Activated CD4-positive, alpha-beta memory T cell treated with anti-CD3 and anti-CD28 coated beads for 36 hours (primary cell): ENCODE measurements at regions not wholly inside any gene's neighbourhood (a gene's known extent, or its start where the extent isn't known, plus 50 kb on each side); places are given as distances from the start of the nearest gene placed in this dataset.

Experiments used
- CTCF ChIA-PET: fragments of 350-600 bp; sonication (Branson Sonifier 250); formaldehyde crosslinking; loops from one replicate; lab custom pipeline; 2021; ENCODE audit warnings: antibody characterized with exemption, inconsistent platforms; lab: Charles Lee
- POLR2A ChIA-PET: fragments of 350-600 bp; sonication (Branson Sonifier 250); formaldehyde crosslinking; loops from one replicate; lab custom pipeline; 2021; ENCODE audit warnings: antibody characterized with exemption; lab: Charles Lee
- DNase-seq: peaks from one replicate; pipeline ENCODE4 v3.0.0-alpha.2; 2020
- H3K27ac Mint-ChIP-seq: one replicate; pipeline ENCODE4 v1.8.0; 2021; ENCODE audit warnings: mixed read lengths
- H3K27me3 Mint-ChIP-seq: one replicate; pipeline ENCODE4 v1.8.0; 2021; ENCODE audit warnings: mixed read lengths
- H3K36me3 Mint-ChIP-seq: one replicate; pipeline ENCODE4 v1.8.0; 2021; ENCODE audit warnings: mixed read lengths
- H3K4me1 Mint-ChIP-seq: one replicate; pipeline ENCODE4 v1.8.0; 2021; ENCODE audit warnings: low read depth, mixed read lengths
- H3K4me3 Mint-ChIP-seq: one replicate; pipeline ENCODE4 v1.8.0; 2021; ENCODE audit warnings: mild to moderate bottlenecking, mixed read lengths
- H3K9me3 Mint-ChIP-seq: one replicate; pipeline ENCODE4 v1.8.0; 2021; ENCODE audit warnings: mixed read lengths
- intact Hi-C: fragments of 100-400 bp; cut with micrococcal nuclease; formaldehyde crosslinking; loops from one replicate; pipeline ENCODE4 v1.15.1; 2023

DNA sequence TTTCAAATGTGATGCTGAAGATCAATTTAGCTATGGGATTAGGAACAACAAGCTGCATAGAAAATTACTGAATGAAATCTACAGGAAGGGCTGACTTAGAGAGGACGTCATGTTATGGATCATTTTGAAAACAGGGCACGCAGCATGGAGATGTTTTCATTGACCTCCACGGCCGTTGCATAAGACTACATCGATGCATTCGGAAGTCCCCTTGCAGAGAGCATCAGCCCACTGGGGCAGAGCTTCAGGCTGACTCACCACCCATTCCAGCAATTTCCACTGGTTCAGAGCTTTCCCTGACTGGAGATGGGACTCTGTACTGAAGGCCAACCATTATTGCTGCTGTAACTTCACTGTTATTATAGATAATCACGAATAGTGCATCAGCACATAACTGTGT lies 305.3 kb downstream of the IRS2 start:
- Mint-ChIP-seq H3K9me3 (no peaks in the 10 kb centered on the region), H3K36me3 (no peaks in the 10 kb centered on the region), H3K4me3 (no peak overlapping the region), H3K27ac (no peak overlapping the region), H3K27me3 (peaks cover 2% of the 10 kb centered on the region), H3K4me1 (no peaks in the 10 kb centered on the region)
- POLR2A ChIA-PET, result no interaction called here
- intact Hi-C loops, result loop anchor here (5.0 kb wide), 1 partner anchor 396 kb away; no protein-coding TSS in a partner anchor
- CTCF ChIA-PET, result no interaction called here
- DNase-seq, result no peak

DNA sequence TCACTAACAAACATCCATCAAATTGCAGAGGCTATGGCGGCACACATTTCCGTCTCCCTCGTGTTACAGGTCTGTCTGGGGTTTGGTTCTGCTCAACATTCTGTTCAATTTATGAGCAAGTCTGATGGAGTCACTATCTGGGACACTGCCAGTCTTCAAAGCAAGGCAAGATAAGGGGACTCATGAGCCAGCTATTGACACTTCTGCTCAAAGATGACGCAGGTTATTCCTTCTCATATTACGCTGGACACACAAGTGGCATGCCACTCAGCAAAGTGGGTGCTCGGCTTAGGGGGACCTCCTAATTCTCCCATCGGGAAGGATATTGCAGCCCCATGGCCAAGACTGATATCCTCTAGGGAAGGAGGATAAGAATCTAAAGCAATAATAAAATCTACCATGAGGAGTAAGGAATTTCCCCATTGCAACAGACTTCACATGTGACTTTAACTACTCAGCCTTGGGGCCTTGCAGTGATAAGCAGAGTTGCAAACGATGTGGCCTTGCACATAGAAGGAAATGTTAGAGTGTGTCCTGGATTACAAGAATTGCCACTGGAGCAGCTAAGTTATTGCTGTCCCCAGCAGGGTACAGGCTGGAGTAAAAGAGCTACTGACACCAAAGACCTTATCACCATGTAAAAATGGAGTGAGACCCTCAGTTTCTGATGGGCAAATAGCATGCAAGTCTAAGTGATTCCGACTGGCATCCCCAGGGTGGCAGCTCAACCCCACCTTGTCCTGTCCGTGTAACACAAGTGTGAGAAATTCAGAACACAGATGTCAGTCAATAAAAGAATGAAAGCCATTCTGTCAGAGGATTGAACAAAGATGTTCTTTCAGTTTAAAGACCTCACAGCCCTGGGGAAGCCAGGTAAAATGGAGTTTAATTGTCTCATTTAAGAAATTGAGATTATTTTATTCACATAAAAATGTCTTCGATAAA lies 306.1 kb downstream of the IRS2 start:
- DNase-seq, result no peak
- Mint-ChIP-seq H3K9me3 (no peaks in the 10 kb centered on the region), H3K4me3 (no peak overlapping the region), H3K36me3 (no peaks in the 10 kb centered on the region), H3K27me3 (peaks cover 2% of the 10 kb centered on the region), H3K27ac (no peak overlapping the region), H3K4me1 (no peaks in the 10 kb centered on the region)
- intact Hi-C loops, result loop anchor here (5.0 kb wide), 1 partner anchor 397 kb away; no protein-coding TSS in a partner anchor
- POLR2A ChIA-PET, result no interaction called here
- CTCF ChIA-PET, result no interaction called here

DNA sequence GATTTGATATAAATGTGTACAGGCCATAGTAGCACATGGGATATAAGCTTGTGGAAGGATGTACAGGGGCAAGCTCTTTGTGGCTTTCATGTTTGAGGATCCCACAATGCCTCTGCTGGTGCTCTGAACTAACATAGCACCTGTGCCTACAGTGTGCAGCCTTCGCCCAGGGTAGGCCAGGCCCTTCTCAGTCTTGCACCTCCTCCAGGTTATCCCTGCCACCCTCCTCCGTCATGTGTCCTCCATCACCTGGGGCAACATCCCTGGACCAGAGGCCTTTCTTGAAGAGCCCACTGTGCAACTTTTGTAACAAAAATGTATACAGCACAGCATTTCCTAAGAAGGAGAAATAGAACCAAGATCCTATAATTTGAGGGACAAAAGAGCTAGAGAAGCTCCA lies 306.8 kb downstream of the IRS2 start:
- Mint-ChIP-seq H3K4me3 (no peak overlapping the region), H3K27ac (no peak overlapping the region), H3K27me3 (peaks cover 2% of the 10 kb centered on the region), H3K4me1 (no peaks in the 10 kb centered on the region), H3K9me3 (no peaks in the 10 kb centered on the region), H3K36me3 (no peaks in the 10 kb centered on the region)
- CTCF ChIA-PET, result no interaction called here
- POLR2A ChIA-PET, result no interaction called here
- no peak for DNase-seq
- intact Hi-C loops, result no loop called here

- intact Hi-C loops, result no loop called here
- no peak overlapping the region for H3K27ac Mint-ChIP-seq
- CTCF ChIA-PET, result no interaction called here
- H3K27me3 Mint-ChIP-seq, result peaks cover 2% of the 10 kb centered on the region
- no peak overlapping the region for H3K4me3 Mint-ChIP-seq
- H3K4me1 Mint-ChIP-seq, result no peaks in the 10 kb centered on the region
- POLR2A ChIA-PET, result no interaction called here
- H3K9me3 Mint-ChIP-seq, result no peaks in the 10 kb centered on the region
- no peak for DNase-seq
- no peaks in the 10 kb centered on the region for H3K36me3 Mint-ChIP-seq
Measured at GRCh38 chr13:109476001-109476400, 310.4 kb downstream of the IRS2 start.

DNA sequence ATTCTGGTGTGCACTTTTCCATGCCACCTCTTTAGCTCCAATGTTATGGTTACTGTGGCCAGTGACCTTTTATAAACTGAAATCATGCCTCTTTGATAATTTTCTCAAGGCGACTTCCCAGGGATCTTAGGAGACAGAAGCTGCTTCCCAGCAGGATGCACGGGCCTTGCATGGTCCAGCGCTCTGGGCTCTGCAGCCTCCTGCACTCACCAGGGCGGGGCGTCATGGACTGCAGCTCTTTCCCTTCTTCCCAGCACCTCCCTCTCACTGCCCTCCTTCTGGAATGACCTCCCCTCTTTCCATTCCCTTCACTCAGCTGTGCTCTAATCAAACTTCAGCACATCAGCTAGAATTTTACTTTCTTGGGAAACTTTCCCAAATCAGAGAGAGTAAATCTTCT lies 318.3 kb downstream of the IRS2 start:
- no peaks in the 10 kb centered on the region for H3K4me1 Mint-ChIP-seq
- ChIA-PET POLR2A (no interaction called here), CTCF (no interaction called here)
- H3K36me3 Mint-ChIP-seq, result no peaks in the 10 kb centered on the region
- intact Hi-C loops, result no loop called here
- H3K27ac Mint-ChIP-seq, result no peak overlapping the region
- peaks cover 7% of the 10 kb centered on the region for H3K9me3 Mint-ChIP-seq
- peaks cover 1% of the 10 kb centered on the region for H3K27me3 Mint-ChIP-seq
- no peak overlapping the region for H3K4me3 Mint-ChIP-seq
- no peak for DNase-seq

DNA sequence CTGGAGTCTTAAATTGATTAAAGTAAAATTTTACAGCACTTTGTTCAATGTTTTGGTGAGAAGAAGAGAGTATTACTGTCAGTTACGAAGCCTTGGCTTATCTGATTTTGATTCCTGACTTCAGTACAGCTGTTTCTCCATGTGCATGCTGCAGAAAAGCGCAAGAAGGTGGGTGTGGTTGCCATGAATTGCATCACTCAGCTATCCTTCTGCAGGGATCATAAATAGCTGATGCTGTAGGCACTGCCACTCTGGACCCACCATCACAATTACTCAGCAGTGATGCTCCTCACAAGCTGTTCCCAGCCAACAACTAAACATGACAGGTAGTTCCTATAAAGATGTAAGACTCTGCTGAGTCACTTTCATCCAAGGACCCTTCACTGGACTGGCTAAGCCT lies 321.2 kb downstream of the IRS2 start:
- POLR2A ChIA-PET, result no interaction called here
- intact Hi-C loops, result no loop called here
- CTCF ChIA-PET, result no interaction called here
- H3K36me3 Mint-ChIP-seq, result no peaks in the 10 kb centered on the region
- peaks cover 16% of the 10 kb centered on the region for H3K9me3 Mint-ChIP-seq
- peaks cover 1% of the 10 kb centered on the region for H3K27me3 Mint-ChIP-seq
- no peaks in the 10 kb centered on the region for H3K4me1 Mint-ChIP-seq
- H3K4me3 Mint-ChIP-seq, result no peak overlapping the region
- DNase-seq, result no peak
- no peak overlapping the region for H3K27ac Mint-ChIP-seq

- Mint-ChIP-seq H3K36me3 (no peaks in the 10 kb centered on the region), H3K4me1 (no peaks in the 10 kb centered on the region), H3K27me3 (peaks cover 10% of the 10 kb centered on the region), H3K9me3 (no peaks in the 10 kb centered on the region), H3K27ac (no peak overlapping the region), H3K4me3 (no peak overlapping the region)
- intact Hi-C loops, result no loop called here
- CTCF ChIA-PET, result no interaction called here
- POLR2A ChIA-PET, result no interaction called here
- no peak for DNase-seq
Measured at GRCh38 chr13:109454167-109454917, 332.0 kb downstream of the IRS2 start.

DNA sequence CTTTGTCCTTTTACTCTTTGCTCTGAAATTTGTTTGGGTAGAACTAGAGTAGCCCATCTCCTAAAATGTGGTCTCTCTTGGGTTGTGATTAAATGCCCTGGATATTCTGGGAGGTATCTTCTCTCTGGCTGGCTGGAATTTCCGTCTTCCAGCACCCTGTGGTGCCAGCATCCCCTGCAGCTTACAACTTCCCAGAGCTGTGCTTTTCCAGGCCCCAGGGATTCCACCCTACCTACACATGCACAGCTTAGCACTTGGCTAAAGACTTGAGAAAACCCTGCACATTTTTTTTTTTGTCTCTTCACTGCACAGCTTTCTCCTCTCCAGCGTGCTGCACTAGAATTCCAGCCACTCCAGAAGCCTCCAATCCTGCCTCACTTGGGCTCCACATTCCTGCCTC lies 334.7 kb downstream of the IRS2 start:
- H3K27ac Mint-ChIP-seq, result no peak overlapping the region
- H3K4me1 Mint-ChIP-seq, result no peaks in the 10 kb centered on the region
- no peaks in the 10 kb centered on the region for H3K36me3 Mint-ChIP-seq
- no peak for DNase-seq
- POLR2A ChIA-PET, result no interaction called here
- CTCF ChIA-PET, result no interaction called here
- intact Hi-C loops, result no loop called here
- no peak overlapping the region for H3K4me3 Mint-ChIP-seq
- no peaks in the 10 kb centered on the region for H3K9me3 Mint-ChIP-seq
- peaks cover 7% of the 10 kb centered on the region for H3K27me3 Mint-ChIP-seq

- intact Hi-C loops, result no loop called here
- H3K9me3 Mint-ChIP-seq, result no peaks in the 10 kb centered on the region
- no peak overlapping the region for H3K4me3 Mint-ChIP-seq
- DNase-seq, result no peak
- no peak overlapping the region for H3K27ac Mint-ChIP-seq
- no peaks in the 10 kb centered on the region for H3K36me3 Mint-ChIP-seq
- peaks cover 9% of the 10 kb centered on the region for H3K27me3 Mint-ChIP-seq
- CTCF ChIA-PET, result no interaction called here
- POLR2A ChIA-PET, result no interaction called here
- H3K4me1 Mint-ChIP-seq, result no peaks in the 10 kb centered on the region
Measured at GRCh38 chr13:109448629-109449028, 337.8 kb downstream of the IRS2 start.

GRCh38 chr13:109447667-109448066 lies 338.7 kb downstream of the IRS2 start:
- POLR2A ChIA-PET, result no interaction called here
- H3K27me3 Mint-ChIP-seq, result peaks cover 9% of the 10 kb centered on the region

GRCh38 chr13:109440320-109440719 lies 346.1 kb downstream of the IRS2 start:
- H3K9me3 Mint-ChIP-seq, result peaks cover 2% of the 10 kb centered on the region
- intact Hi-C loops, result no loop called here
- no peak for DNase-seq
- no peaks in the 10 kb centered on the region for H3K4me1 Mint-ChIP-seq
- H3K4me3 Mint-ChIP-seq, result no peak overlapping the region
- H3K27ac Mint-ChIP-seq, result no peak overlapping the region
- ChIA-PET POLR2A (no interaction called here), CTCF (no interaction called here)
- H3K27me3 Mint-ChIP-seq, result peaks cover 6% of the 10 kb centered on the region
- no peaks in the 10 kb centered on the region for H3K36me3 Mint-ChIP-seq

More at GRCh38 chr13:109447667-109448066, 338.7 kb downstream of the IRS2 start:
- DNase-seq, result no peak
- H3K4me1 Mint-ChIP-seq, result no peaks in the 10 kb centered on the region
- CTCF ChIA-PET, result no interaction called here
- intact Hi-C loops, result no loop called here
- peaks cover 2% of the 10 kb centered on the region for H3K9me3 Mint-ChIP-seq
- H3K36me3 Mint-ChIP-seq, result no peaks in the 10 kb centered on the region
- H3K27ac Mint-ChIP-seq, result no peak overlapping the region
- no peak overlapping the region for H3K4me3 Mint-ChIP-seq

- Mint-ChIP-seq H3K4me1 (no peaks in the 10 kb centered on the region), H3K9me3 (peaks cover 2% of the 10 kb centered on the region), H3K27ac (no peak overlapping the region), H3K36me3 (no peaks in the 10 kb centered on the region), H3K4me3 (no peak overlapping the region), H3K27me3 (peaks cover 8% of the 10 kb centered on the region)
- ChIA-PET CTCF (no interaction called here), POLR2A (no interaction called here)
- intact Hi-C loops, result no loop called here
- no peak for DNase-seq
Measured at GRCh38 chr13:109439813-109440212, 346.6 kb downstream of the IRS2 start.
